Activated CD4-positive, alpha-beta memory T cell treated with anti-CD3 and anti-CD28 coated beads, Interleukin-2, amount 10 ng/mL, durations not matched to agents 7 days and 5 days (primary cell): ENCODE measurements at regions not wholly inside any gene's neighbourhood (a gene's known extent, or its start where the extent isn't known, plus 50 kb on each side); places are given as distances from the start of the nearest gene placed in this dataset.
"Not testable (repeated sequence)": the region's sequence is repeated elsewhere in the genome, so short reads cannot be mapped to it uniquely, and the experiment has no call there.

Source experiments
- CTCF ChIA-PET: fragments of 350-600 bp; sonication (Branson Sonifier 250); formaldehyde crosslinking; loops from one replicate; lab custom pipeline; 2021; ENCODE audit warnings: antibody characterized with exemption, inconsistent platforms; lab: Charles Lee
- POLR2A ChIA-PET: fragments of 350-600 bp; sonication (Branson Sonifier 250); formaldehyde crosslinking; loops from one replicate; lab custom pipeline; 2021; ENCODE audit warnings: antibody characterized with exemption; lab: Charles Lee
- DNase-seq: peaks from one replicate; pipeline ENCODE4 v3.0.0-alpha.2; 2020
- H3K27ac Mint-ChIP-seq: one replicate; pipeline ENCODE4 v1.8.0; 2021; ENCODE audit warnings: mild to moderate bottlenecking, mixed read lengths
- H3K27me3 Mint-ChIP-seq: one replicate; pipeline ENCODE4 v1.8.0; 2021; ENCODE audit warnings: mixed read lengths
- H3K36me3 Mint-ChIP-seq: one replicate; pipeline ENCODE4 v1.8.0; 2021; ENCODE audit warnings: low read depth, mixed read lengths
- H3K4me1 Mint-ChIP-seq: one replicate; pipeline ENCODE4 v1.8.0; 2021; ENCODE audit warnings: mixed read lengths
- H3K4me3 Mint-ChIP-seq: one replicate; pipeline ENCODE4 v1.8.0; 2021; ENCODE audit warnings: mild to moderate bottlenecking, mixed read lengths
- H3K9me3 Mint-ChIP-seq: one replicate; pipeline ENCODE4 v1.8.0; 2021; ENCODE audit warnings: mixed read lengths

DNA sequence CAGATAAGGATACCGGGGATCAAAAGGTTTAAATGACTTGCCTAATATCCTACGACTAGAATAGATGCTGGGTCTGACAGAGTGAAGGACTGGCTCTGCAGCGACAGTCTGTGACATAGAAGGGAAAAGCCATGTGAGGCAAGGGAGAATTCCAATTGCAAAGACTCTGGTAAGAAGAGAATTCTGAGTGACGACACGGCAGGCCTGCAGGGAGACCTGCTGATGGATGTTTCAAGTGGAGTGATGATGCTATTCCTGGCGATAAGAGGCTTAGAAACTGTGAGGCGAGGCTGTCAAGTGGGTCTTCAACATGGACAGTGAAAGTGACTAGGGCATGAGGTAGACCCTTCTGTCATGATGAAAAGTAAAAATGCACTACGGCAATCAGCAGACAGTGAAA, 176.6 kb upstream of the PBX1 start:
- Mint-ChIP-seq H3K4me1 (no peaks in the 10 kb centered on the region), H3K4me3 (no peak overlapping the region), H3K27me3 (no peaks in the 10 kb centered on the region), H3K27ac (no peak overlapping the region), H3K9me3 (peaks cover 9% of the 10 kb centered on the region), H3K36me3 (no peaks in the 10 kb centered on the region)
- POLR2A ChIA-PET, result no interaction called here
- DNase-seq, result no peak
- CTCF ChIA-PET, result no interaction called here

DNA sequence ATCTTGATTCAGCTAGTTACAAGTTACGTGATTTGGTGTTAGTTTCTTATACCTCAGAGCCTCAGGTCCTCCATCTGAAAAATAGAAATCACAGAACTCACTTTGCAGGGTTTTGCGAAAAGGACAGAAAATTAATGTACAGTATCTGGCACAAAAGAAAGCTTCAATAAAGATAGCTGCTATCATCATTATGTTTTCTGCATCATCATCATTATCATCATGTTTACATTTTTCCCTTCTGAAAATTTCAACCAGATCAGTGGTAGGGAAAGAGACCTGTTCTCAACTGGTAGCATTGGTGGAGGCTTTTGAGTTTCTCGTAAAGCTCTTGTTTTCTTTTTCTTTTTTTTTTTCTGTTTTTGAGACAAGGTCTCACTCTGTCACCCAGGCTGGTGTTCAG, 174.7 kb upstream of the PBX1 start:
- POLR2A ChIA-PET, result no interaction called here

DNA sequence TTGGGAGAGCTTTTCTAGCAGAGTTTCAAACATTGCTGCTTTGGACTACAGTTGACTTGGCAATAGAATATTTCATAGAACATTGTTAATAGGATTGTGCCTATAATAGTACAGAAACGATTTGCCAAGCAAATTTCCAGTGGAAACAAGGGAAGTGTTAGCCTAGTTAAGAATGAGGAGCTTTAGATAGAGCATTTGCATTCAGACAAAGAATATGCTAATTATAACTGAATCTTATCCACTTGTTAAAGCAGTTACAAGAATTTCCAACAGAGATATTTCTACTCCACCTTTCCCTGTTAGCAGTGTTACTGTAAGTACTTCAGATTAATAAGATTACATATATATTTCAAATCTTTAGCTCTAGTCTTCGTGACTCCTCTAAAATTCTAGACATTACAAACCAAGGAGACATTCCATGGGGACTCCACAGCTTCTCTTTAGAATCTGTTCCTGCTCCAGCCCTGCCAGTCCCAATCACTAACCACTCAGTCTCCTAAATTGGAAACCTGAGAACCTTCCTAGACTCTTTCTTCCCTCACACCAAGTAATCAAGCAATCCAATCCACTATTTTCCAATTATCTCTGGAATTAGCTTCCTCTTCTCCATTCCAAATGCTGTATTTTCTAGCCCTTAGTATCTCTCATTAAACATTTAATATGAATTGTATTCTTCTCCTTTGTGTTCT, 141.8 kb upstream of the PBX1 start:
- POLR2A ChIA-PET, result no interaction called here
- Mint-ChIP-seq H3K4me3 (no peak overlapping the region), H3K27ac (no peak overlapping the region), H3K36me3 (no peaks in the 10 kb centered on the region), H3K9me3 (no peaks in the 10 kb centered on the region), H3K4me1 (no peaks in the 10 kb centered on the region), H3K27me3 (no peaks in the 10 kb centered on the region)
- CTCF ChIA-PET, result no interaction called here
- no peak for DNase-seq

More for the DNA sequence above, 174.7 kb upstream of the PBX1 start:
- Mint-ChIP-seq H3K4me1 (no peaks in the 10 kb centered on the region), H3K4me3 (no peak overlapping the region), H3K27ac (no peak overlapping the region), H3K27me3 (no peaks in the 10 kb centered on the region), H3K9me3 (peaks cover 14% of the 10 kb centered on the region), H3K36me3 (no peaks in the 10 kb centered on the region)
- CTCF ChIA-PET, result no interaction called here
- DNase-seq, result no peak

DNA sequence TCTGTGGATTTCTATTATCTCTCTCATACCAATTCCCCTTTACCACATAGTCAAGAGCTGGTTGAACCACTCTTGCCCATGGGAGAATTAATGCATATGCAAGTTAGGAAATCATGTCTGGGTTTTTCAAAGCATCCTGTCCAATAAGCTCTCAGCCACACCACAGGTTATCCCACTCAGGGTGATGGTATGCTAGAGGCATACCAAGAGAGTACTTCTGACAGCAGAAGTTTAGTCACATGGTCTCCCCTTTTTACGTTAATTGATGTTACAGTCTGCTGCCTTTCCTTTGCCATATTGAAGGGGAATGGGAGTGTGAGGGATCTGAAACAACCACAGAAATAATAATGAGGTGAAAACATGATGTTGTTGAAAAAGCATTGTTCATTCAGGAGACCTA, 135.8 kb upstream of the PBX1 start:
- ChIA-PET POLR2A (no interaction called here), CTCF (no interaction called here)
- Mint-ChIP-seq H3K27ac (no peak overlapping the region), H3K4me3 (no peak overlapping the region), H3K4me1 (no peaks in the 10 kb centered on the region), H3K27me3 (no peaks in the 10 kb centered on the region), H3K36me3 (no peaks in the 10 kb centered on the region), H3K9me3 (no peaks in the 10 kb centered on the region)
- DNase-seq, result no peak

DNA sequence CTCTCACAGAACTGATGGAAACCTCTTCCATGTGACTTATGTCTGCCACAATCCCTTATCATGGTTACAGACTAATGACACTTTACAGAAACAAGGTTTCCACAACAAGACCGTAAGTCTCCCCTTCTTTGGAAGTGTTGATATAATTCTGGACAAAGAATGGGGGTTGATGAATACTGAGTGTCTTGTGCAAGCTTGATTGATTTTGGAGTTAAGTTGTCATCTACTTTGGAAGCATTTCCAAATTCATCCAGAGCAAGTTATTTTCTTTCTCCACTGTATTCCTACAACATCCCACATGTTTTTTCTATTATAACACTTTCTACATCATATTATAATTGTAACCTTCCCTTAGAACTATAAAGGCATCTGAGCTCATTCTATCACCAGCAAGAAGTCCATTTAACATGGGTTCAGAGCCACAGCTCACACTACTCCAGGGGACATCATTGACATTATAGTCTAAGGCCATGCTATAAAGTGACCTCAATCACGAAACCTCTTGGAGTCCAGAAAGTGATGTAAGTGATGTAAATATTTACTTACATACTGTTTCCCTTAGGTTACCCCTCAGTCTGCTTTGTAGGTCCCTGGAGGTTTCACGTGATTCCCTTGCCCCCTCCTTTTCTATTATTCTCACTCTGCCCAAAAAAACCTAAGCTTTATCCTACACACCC, 125.7 kb upstream of the PBX1 start:
- no peak for DNase-seq
- Mint-ChIP-seq H3K27me3 (no peaks in the 10 kb centered on the region), H3K9me3 (no peaks in the 10 kb centered on the region), H3K4me1 (no peaks in the 10 kb centered on the region), H3K27ac (no peak overlapping the region), H3K36me3 (no peaks in the 10 kb centered on the region), H3K4me3 (no peak overlapping the region)
- ChIA-PET CTCF (no interaction called here), POLR2A (no interaction called here)

DNA sequence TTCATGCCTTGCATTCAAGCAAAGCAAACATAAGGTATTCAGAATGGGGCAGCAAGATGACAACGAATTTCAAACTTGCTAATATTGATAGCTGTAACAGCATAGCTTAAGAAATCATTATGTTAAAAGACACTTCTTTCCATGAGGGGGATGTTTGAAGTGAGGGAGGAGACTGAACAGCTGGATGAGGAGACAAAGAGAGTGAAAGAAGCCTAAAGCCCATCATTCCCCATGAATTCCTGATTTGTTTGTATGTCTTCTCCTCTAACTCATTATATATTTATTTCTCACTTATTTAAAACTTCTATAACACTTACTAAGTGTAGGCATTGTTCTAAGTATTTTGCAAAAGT, 125.2 kb upstream of the PBX1 start:
- Mint-ChIP-seq H3K36me3 (no peaks in the 10 kb centered on the region), H3K27ac (no peak overlapping the region), H3K4me1 (no peaks in the 10 kb centered on the region), H3K9me3 (no peaks in the 10 kb centered on the region), H3K4me3 (no peak overlapping the region), H3K27me3 (no peaks in the 10 kb centered on the region)
- no peak for DNase-seq
- ChIA-PET CTCF (no interaction called here), POLR2A (no interaction called here)

DNA sequence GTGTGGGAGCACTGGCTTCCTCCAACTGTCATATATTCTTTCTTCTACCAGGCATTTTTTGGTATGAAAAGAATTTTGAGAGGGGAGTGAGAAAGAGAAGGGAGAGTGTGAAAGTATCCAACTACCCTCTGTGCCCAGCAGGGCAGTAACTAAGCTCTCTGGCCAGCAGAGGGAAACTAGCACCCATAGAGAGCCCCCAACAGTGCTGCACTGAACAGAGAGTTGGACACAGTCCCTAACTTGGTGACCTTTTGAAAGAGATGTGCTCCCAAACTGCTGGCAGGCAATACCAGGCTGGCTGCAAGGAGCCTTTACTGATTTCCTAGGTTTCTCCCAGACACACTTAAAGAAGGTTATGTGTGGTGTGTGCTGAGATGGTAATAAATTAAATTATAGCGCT, 118.8 kb upstream of the PBX1 start:
- Mint-ChIP-seq H3K4me3 (no peak overlapping the region), H3K36me3 (no peaks in the 10 kb centered on the region), H3K27ac (no peak overlapping the region), H3K27me3 (no peaks in the 10 kb centered on the region), H3K9me3 (peaks cover 2% of the 10 kb centered on the region), H3K4me1 (no peaks in the 10 kb centered on the region)
- POLR2A ChIA-PET, result no interaction called here
- CTCF ChIA-PET, result no interaction called here
- DNase-seq, result no peak

DNA sequence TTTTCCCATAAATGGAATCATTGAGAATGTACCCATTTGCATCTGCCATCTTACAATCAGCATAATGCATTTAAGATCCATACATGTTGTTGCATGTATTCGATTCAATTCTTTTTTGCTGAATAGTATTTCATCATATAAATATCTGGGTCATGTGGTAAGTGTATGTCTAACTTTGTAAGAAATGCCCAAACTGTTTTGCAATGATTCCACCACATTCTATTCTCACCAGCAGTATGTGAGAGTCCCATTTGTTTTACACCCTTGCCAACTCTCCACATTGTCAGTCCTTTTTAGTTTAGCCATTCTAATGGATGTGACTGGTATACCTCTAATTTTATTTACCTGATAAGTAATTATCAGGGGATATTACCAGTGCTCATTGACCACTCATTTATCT, 115.8 kb upstream of the PBX1 start:
- Mint-ChIP-seq H3K36me3 (no peaks in the 10 kb centered on the region), H3K4me3 (no peak overlapping the region), H3K9me3 (peaks cover 4% of the 10 kb centered on the region), H3K27ac (no peak overlapping the region), H3K27me3 (no peaks in the 10 kb centered on the region), H3K4me1 (no peaks in the 10 kb centered on the region)
- DNase-seq, result no peak
- POLR2A ChIA-PET, result no interaction called here
- CTCF ChIA-PET, result no interaction called here

DNA sequence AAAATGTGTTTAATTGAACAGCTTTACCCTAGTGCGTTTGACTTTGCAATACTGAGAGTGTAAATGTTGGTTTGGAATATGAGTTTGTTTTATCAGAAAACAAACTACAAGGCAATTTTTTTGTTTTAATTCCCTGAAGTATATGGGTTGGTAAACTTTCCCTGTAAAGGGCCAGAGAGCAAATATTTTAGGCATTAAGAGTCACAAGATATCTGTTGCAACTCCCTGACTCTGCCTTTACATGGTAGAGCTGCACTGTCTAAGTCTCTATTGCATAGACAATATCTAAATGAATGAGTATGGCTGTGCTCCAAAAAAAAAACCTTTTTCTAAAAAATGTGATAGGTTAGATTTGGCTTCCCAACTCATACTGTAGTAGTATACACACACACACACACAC, 115.1 kb upstream of the PBX1 start:
- H3K27ac Mint-ChIP-seq, result no peak overlapping the region
- no peaks in the 10 kb centered on the region for H3K4me1 Mint-ChIP-seq
- no peak overlapping the region for H3K4me3 Mint-ChIP-seq
- no peaks in the 10 kb centered on the region for H3K36me3 Mint-ChIP-seq
- CTCF ChIA-PET, result no interaction called here
- H3K9me3 Mint-ChIP-seq, result peaks cover 4% of the 10 kb centered on the region
- POLR2A ChIA-PET, result no interaction called here
- no peak for DNase-seq
- no peaks in the 10 kb centered on the region for H3K27me3 Mint-ChIP-seq

DNA sequence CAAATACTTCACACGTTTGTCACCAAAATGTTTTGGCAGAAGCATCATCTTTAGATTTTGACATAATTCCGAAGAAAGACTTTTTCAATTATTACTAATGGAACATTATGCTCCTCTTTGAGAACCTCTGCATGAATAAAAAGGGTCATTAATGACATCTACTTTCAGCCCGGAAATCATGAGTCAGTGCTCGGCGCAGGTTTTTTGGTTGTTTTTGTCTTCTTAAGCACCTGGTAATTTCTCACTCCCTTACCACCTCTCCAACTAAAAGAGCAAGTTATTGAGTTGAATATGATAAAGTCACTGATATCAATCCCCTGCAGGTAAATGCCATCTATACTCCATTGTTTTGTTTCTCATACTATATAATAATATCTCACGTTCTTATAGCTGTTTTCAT, 113.0 kb upstream of the PBX1 start:
- peaks cover 7% of the 10 kb centered on the region for H3K9me3 Mint-ChIP-seq
- H3K36me3 Mint-ChIP-seq, result no peaks in the 10 kb centered on the region
- no peak for DNase-seq
- no peak overlapping the region for H3K27ac Mint-ChIP-seq
- no peak overlapping the region for H3K4me3 Mint-ChIP-seq
- H3K4me1 Mint-ChIP-seq, result no peaks in the 10 kb centered on the region
- POLR2A ChIA-PET, result no interaction called here
- H3K27me3 Mint-ChIP-seq, result no peaks in the 10 kb centered on the region
- CTCF ChIA-PET, result no interaction called here

DNA sequence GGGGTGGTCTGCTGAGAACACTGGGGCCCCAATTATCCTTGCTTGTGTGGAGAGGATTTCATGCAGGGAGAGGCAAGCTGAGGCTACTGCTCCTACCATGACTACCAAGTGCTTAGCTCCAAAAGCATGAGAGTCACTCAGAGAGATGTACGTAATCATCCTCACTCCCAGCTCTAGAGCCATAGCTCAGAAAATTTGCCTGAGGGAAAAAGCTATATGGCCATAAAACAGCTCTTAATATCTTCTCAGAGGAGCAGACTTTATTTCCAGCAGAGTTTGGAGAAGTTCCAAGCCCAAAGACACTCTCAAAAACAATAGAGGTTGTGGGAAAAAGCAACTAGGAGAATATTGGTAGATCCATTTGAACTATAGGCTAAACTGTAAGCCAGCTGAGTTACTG, 106.4 kb upstream of the PBX1 start:
- H3K36me3 Mint-ChIP-seq, result no peaks in the 10 kb centered on the region
- no peaks in the 10 kb centered on the region for H3K4me1 Mint-ChIP-seq
- no peak overlapping the region for H3K4me3 Mint-ChIP-seq
- H3K27ac Mint-ChIP-seq, result no peak overlapping the region
- CTCF ChIA-PET, result no interaction called here
- H3K27me3 Mint-ChIP-seq, result no peaks in the 10 kb centered on the region
- POLR2A ChIA-PET, result no interaction called here
- H3K9me3 Mint-ChIP-seq, result peaks cover 11% of the 10 kb centered on the region
- no peak for DNase-seq

DNA sequence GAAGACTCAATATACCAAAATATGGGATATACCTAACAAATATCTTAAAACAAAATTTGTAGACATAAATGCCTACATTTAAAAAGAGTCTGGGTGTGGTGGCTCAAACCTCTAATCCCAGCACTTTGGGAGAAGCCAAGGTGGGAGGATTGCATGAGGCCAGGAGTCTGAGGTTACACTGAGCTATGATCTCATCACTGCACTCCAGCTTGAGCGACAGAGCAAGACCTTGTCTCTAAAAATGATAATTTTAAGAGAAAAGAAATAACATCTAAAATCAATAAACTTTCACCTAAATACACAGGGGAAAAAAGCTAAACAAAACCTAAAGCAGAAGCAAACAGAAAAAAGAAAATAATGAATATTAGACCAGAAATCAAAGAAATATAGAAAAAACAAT, 102.7 kb upstream of the PBX1 start:
- CTCF ChIA-PET, result no interaction called here
- Mint-ChIP-seq H3K4me3 (no peak overlapping the region), H3K9me3 (peaks cover 8% of the 10 kb centered on the region), H3K27me3 (no peaks in the 10 kb centered on the region), H3K27ac (no peak overlapping the region), H3K4me1 (no peaks in the 10 kb centered on the region), H3K36me3 (no peaks in the 10 kb centered on the region)
- no peak for DNase-seq
- POLR2A ChIA-PET, result no interaction called here

DNA sequence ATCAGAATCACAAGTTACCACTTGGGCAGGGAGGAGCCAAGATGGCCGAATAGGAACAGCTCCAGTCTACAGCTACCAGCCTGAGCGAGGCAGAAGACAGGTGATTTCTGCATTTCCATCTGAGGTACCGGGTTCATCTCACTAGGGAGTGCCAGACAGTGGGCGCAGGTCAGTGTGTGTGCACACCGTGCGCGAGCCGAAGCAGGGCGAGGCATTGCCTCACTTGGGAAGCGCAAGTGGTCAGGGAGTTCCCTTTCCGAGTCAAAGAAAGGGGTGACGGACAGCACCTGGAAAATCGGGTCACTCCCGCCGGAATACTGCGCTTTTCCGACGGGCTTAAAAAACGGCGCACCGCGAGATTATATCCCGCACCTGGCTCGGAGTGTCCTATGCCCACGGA, 99.8 kb upstream of the PBX1 start:
- H3K9me3 Mint-ChIP-seq, H3K27ac Mint-ChIP-seq, POLR2A ChIA-PET, DNase-seq, H3K27me3 Mint-ChIP-seq, CTCF ChIA-PET, H3K36me3 Mint-ChIP-seq, H3K4me1 Mint-ChIP-seq, H3K4me3 Mint-ChIP-seq: not testable (repeated sequence)

DNA sequence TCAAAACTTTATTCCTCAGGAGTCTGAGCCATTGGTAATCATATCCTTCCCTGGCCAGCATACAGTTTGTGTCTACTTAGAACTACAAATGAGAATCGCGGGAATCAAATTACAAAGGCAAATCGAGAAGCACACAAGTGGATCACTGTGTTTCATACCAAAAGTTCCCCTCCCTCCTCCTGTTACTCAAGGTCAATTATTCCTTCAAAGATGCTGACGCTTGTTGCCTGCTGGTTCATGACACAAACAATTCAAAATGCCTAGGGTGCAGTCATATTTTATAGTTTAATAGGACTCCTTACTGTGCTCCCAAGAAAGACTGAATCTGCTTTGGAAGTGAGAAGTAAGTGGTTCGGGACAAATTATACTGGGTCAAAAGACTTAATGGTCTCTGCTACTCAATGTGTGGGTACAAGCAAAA, 93.0 kb upstream of the PBX1 start:
- DNase-seq, result no peak
- Mint-ChIP-seq H3K4me3 (no peak overlapping the region), H3K27ac (no peak overlapping the region), H3K9me3 (peaks cover 19% of the 10 kb centered on the region), H3K36me3 (no peaks in the 10 kb centered on the region), H3K27me3 (no peaks in the 10 kb centered on the region), H3K4me1 (no peaks in the 10 kb centered on the region)
- POLR2A ChIA-PET, result no interaction called here
- CTCF ChIA-PET, result no interaction called here
